Tibial artery (tissue), 4 donors: ENCODE measurements at regions not wholly inside any gene's neighbourhood (a gene's known extent, or its start where the extent isn't known, plus 50 kb on each side); places are given as distances from the start of the nearest gene placed in this dataset.

Experiments
- DNase-seq, 2 donors: peaks; one replicate each; pipeline ENCODE4 v3.0.0-alpha.2; 2019
- H3K27ac ChIP-seq, 2 donors: fragments of 200-600 bp; sonication (generic) in 1 of 2; 1 replicate in 1 of 2; 2 replicates in 1 of 2; pipeline ENCODE4 v1.5.1; 2018 to 2019; ENCODE audit warnings: mild to moderate bottlenecking in 1 of 2
- H3K27me3 ChIP-seq, 2 donors: fragments of 200-600 bp; sonication (generic) in 1 of 2; one replicate each; pipeline versions ENCODE4 v1.5.1 to v1.6.0; 2016 to 2019
- H3K36me3 ChIP-seq, 3 donors: fragments of 200-600 bp; sonication (generic) in 2 of 3; one replicate each; pipeline ENCODE4 v1.5.1; 2016 to 2019; ENCODE audit warnings: mild to moderate bottlenecking in 2 of 3
- H3K4me1 ChIP-seq, 4 donors: fragments of 200-600 bp; sonication (generic) in 2 of 4; 1 replicate in 3 of 4; 2 replicates in 1 of 4; pipeline ENCODE4 v1.5.1; 2016 to 2019
- H3K4me3 ChIP-seq, 2 donors: fragments of 200-600 bp; sonication (generic) in 1 of 2; 1 replicate in 1 of 2; 2 replicates in 1 of 2; pipeline ENCODE4 v1.5.1; 2018 to 2019; ENCODE audit warnings: mild to moderate bottlenecking in 2 of 2
- H3K9me3 ChIP-seq, 3 donors: fragments of 200-600 bp; sonication (generic) in 1 of 3; one replicate each; pipeline ENCODE4 v1.5.1; 2016 to 2019
- intact Hi-C: fragments of 100-400 bp; cut with DNase I; formaldehyde crosslinking; loops from one replicate; pipeline ENCODE4 v1.15.0; 2023; ENCODE audit warnings: low total_unique reads
- TF ChIP-seq, protein P1 (sequence below), 2 experiments: fragments of 200-600 bp in 1 of 2; fragments of 450-650 bp in 1 of 2; IDR thresholded peaks; one replicate each; pipeline ENCODE4 v1.5.1; 2017 to 2019; ENCODE audit warnings: antibody characterized with exemption in 2 of 2, mild to moderate bottlenecking in 1 of 2, moderate library complexity in 1 of 2

DNA sequence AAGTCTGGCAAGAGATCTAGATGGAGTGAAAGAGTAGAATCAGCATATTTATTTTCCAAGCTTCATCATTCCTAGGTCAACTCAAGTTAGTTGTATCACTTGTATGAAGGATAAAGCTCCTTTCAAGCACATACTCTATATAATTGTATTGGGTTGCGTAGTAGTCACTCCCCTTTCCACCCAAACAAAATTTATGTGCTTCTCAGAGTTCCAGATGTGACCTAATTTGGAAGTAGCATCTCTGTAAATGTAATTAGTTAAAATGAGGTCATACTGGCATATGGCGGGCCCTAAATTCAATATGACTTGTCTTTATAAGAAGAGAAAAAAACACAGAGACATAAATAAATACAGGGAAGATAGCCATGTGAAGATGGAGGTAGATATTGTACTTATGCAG is 226.8 kb upstream of the CHORDC1 start:
- Histone ChIP-seq H3K36me3 (no peaks in the 10 kb centered on the region), H3K9me3 (no peaks in the 10 kb centered on the region), H3K27ac (no peak overlapping the region), H3K4me1 (peaks cover 0 to 39% (median 17%) of the 10 kb centered on the region in 4 donors), H3K4me3 (no peak overlapping the region), H3K27me3 (no peaks in the 10 kb centered on the region)
- no peak for DNase-seq
- intact Hi-C loops: no loop called here
- TF ChIP-seq, protein P1, sequence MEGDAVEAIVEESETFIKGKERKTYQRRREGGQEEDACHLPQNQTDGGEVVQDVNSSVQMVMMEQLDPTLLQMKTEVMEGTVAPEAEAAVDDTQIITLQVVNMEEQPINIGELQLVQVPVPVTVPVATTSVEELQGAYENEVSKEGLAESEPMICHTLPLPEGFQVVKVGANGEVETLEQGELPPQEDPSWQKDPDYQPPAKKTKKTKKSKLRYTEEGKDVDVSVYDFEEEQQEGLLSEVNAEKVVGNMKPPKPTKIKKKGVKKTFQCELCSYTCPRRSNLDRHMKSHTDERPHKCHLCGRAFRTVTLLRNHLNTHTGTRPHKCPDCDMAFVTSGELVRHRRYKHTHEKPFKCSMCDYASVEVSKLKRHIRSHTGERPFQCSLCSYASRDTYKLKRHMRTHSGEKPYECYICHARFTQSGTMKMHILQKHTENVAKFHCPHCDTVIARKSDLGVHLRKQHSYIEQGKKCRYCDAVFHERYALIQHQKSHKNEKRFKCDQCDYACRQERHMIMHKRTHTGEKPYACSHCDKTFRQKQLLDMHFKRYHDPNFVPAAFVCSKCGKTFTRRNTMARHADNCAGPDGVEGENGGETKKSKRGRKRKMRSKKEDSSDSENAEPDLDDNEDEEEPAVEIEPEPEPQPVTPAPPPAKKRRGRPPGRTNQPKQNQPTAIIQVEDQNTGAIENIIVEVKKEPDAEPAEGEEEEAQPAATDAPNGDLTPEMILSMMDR (IDR thresholded peaks at IDR 0.05): no peak

DNA sequence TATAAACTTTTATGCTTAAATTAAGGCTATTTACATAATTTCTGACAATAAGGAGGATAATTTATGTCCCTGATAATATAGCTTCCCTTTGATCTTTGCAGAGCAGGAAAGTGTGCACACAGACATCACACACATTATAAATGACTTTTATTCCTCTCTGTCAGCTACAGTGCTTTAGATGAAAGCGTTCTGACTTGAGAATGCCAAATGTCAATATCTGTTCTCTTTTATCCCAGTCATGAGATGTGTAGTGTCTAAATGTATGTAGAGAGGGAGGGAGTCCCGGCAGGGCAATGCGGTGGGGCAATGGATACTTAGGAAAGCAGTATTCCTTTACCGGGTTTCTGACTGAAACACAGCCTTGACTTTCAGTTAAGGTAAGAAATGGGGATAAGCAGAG is 225.4 kb upstream of the CHORDC1 start:
- Histone ChIP-seq H3K36me3 (no peaks in the 10 kb centered on the region), H3K27ac (peak overlapping the region in 1 of 2 donors; percentile 10), H3K4me1 (peaks cover 0 to 37% (median 17%) of the 10 kb centered on the region in 4 donors), H3K9me3 (no peaks in the 10 kb centered on the region), H3K4me3 (no peak overlapping the region), H3K27me3 (no peaks in the 10 kb centered on the region)
- intact Hi-C loops: no loop called here
- DNase-seq: no peak
- TF ChIP-seq, protein P1 (IDR thresholded peaks at IDR 0.05): no peak

DNA sequence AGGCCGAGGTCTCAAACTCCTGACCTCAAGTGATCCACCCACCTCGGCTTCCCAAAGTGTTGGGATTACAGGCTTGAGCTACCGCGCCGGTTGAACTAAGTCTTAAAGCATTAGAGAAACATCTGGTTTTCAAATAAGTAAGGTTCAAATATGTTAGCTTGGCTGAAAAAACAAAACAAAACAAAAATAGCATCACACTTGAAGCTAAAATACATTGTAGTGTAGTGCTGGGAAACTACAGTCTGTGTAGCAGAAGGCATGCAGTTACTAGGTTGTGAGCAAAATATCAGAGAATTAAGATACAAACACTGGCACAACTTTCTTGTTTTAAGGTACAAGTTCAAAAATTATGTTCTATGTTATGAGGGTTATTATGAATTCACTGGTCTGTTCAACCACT is 224.8 kb upstream of the CHORDC1 start:
- intact Hi-C loops: no loop called here
- DNase-seq: no peak

DNA sequence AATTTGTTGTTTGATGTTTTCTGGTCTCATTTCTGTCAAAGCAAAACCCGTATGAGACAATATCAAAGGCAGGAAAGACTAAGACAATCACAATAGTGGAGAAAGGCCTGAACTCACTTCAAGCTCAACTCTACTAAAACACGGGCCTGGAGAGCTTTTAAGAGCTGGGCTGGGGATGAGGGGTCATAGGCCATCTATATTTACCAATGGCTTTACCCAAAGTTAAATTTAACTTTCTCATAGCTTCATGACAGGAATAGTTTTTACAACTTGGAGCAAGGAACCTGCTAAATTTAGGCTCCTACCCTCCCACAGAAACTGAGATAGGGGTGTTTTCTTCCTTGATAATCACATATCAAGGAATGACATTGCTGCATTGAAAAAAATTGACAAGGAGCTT is 223.4 kb upstream of the CHORDC1 start:
- no peaks in the 10 kb centered on the region for H3K9me3 ChIP-seq
- intact Hi-C loops: no loop called here
- H3K4me1 ChIP-seq: peaks cover 0 to 49% (median 19%) of the 10 kb centered on the region in 4 donors

More for the DNA sequence above, 224.8 kb upstream of the CHORDC1 start:
- peaks cover 0 to 37% (median 17%) of the 10 kb centered on the region in 4 donors for H3K4me1 ChIP-seq
- no peaks in the 10 kb centered on the region for H3K27me3 ChIP-seq
- no peaks in the 10 kb centered on the region for H3K36me3 ChIP-seq
- H3K9me3 ChIP-seq: no peaks in the 10 kb centered on the region
- H3K27ac ChIP-seq: peak overlapping the region; percentile 24 to 53
- TF ChIP-seq, protein P1 (IDR thresholded peaks at IDR 0.05): no peak
- no peak overlapping the region for H3K4me3 ChIP-seq

DNA sequence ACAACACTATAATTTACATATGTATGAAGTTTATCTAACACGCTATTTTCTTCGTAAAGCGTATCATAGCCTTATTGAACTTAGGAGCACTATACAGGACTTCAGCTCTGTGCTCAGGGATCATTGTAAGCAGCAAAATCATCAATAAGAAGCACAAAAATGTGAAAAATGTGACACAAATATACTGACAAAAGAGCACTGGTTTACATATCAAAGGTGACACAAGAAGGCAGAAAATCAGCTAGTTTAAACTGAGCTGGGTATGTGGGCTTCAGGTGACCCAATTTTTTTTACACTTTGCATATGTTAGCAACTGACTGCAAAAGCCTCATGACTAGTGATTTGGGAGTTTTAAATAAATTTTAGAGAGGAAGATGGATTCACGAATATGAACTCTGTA is 215.2 kb upstream of the CHORDC1 start:
- H3K4me1 ChIP-seq: peaks cover 0 to 20% (median 2%) of the 10 kb centered on the region in 4 donors
- DNase-seq: no peak
- H3K36me3 ChIP-seq: no peaks in the 10 kb centered on the region
- no peaks in the 10 kb centered on the region for H3K9me3 ChIP-seq
- no peak overlapping the region for H3K4me3 ChIP-seq
- TF ChIP-seq, protein P1 (IDR thresholded peaks at IDR 0.05): no peak
- intact Hi-C loops: no loop called here
- H3K27me3 ChIP-seq: no peaks in the 10 kb centered on the region
- no peak overlapping the region for H3K27ac ChIP-seq

More for the DNA sequence above, 223.4 kb upstream of the CHORDC1 start:
- no peaks in the 10 kb centered on the region for H3K27me3 ChIP-seq
- peak overlapping the region; percentile 1 to 53 for H3K27ac ChIP-seq
- no peak for DNase-seq
- TF ChIP-seq, protein P1 (IDR thresholded peaks at IDR 0.05): no peak
- H3K36me3 ChIP-seq: no peaks in the 10 kb centered on the region
- no peak overlapping the region for H3K4me3 ChIP-seq

DNA sequence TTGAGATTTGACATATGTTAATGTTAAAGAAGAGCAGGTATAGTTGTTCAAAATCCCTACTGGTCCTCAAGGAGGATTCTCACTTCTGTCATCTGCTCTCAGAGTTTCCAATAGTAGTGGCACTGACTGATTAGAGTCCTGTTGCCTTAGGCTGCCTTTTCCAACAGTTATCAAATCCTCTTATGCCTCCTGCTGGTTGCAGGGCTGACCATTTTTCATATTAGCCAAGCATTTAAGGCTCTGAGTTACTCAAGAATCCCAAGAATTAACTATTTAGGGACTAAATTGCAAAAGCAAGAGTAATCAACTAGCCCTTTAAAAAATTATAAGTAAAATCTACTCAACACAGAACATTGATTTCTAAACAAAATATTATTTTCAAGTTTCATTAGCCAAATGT is 212.0 kb upstream of the CHORDC1 start:
- Histone ChIP-seq H3K27me3 (no peaks in the 10 kb centered on the region), H3K27ac (no peak overlapping the region), H3K4me1 (peaks cover 0 to 5% (median 0%) of the 10 kb centered on the region in 4 donors), H3K36me3 (no peaks in the 10 kb centered on the region), H3K4me3 (no peak overlapping the region), H3K9me3 (no peaks in the 10 kb centered on the region)
- intact Hi-C loops: no loop called here
- TF ChIP-seq, protein P1 (IDR thresholded peaks at IDR 0.05): peak in 1 of 2 experiments; percentile 20
- no peak for DNase-seq
